Upper lobe of left lung (tissue), 4 donors: ENCODE measurements at regions not wholly inside any gene's neighbourhood (a gene's known extent, or its start where the extent isn't known, plus 50 kb on each side); places are given as distances from the start of the nearest gene placed in this dataset.

Experiments
- EP300 ChIP-seq, 4 donors: sonication (generic); formaldehyde crosslinking; IDR thresholded peaks; one replicate each; pipeline ENCODE4 v1.5.1; 2017; ENCODE audit warnings: antibody characterized with exemption in 4 of 4, control low read depth in 2 of 4
- POLR2A ChIP-seq, 4 donors: fragments of 450-650 bp; IDR thresholded peaks; one replicate each; pipeline ENCODE4 v1.5.1; 2016 to 2017; ENCODE audit warnings: antibody characterized with exemption in 4 of 4, mild to moderate bottlenecking in 2 of 4
- POLR2AphosphoS5 ChIP-seq, 2 donors: sonication (generic); formaldehyde crosslinking; IDR thresholded peaks; one replicate each; pipeline ENCODE4 v1.5.1; 2017; ENCODE audit warnings: antibody characterized with exemption in 2 of 2
- TF ChIP-seq, protein P1 (sequence below), 6 experiments: fragments of 450-650 bp in 4 of 6; fragments of 200-600 bp in 2 of 6; sonication (generic) in 2 of 6; IDR thresholded peaks; one replicate each; pipeline ENCODE4 v1.5.1; 2016 to 2019; ENCODE audit warnings: antibody characterized with exemption in 6 of 6

DNA sequence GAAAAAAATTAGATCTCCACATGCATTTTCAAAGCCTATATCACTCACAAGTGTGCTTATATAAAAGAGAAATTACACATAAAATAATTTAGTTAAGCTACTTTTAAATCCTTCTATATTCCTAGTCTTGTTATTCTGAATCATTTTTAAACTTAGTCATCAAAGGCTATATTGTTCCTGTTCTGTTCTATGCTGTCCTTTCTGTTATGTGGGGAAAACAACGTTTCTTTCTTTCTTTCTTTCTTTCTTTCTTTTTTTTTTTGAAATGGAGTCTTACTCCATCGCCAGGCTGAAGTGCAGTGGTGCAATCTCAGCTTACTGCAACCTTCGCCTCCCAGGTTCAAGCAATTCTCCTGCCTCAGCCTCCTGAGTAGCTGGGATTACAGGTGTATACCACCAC, 389.2 kb upstream of the FTMT start:
- TF ChIP-seq, protein P1, sequence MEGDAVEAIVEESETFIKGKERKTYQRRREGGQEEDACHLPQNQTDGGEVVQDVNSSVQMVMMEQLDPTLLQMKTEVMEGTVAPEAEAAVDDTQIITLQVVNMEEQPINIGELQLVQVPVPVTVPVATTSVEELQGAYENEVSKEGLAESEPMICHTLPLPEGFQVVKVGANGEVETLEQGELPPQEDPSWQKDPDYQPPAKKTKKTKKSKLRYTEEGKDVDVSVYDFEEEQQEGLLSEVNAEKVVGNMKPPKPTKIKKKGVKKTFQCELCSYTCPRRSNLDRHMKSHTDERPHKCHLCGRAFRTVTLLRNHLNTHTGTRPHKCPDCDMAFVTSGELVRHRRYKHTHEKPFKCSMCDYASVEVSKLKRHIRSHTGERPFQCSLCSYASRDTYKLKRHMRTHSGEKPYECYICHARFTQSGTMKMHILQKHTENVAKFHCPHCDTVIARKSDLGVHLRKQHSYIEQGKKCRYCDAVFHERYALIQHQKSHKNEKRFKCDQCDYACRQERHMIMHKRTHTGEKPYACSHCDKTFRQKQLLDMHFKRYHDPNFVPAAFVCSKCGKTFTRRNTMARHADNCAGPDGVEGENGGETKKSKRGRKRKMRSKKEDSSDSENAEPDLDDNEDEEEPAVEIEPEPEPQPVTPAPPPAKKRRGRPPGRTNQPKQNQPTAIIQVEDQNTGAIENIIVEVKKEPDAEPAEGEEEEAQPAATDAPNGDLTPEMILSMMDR (IDR thresholded peaks at IDR 0.05) = no peak
- no peak for TF ChIP-seq EP300 (IDR thresholded peaks at IDR 0.05)
- no peak for TF ChIP-seq POLR2AphosphoS5 (IDR thresholded peaks at IDR 0.05)
- TF ChIP-seq POLR2A (IDR thresholded peaks at IDR 0.05) = no peak
